Uterus (tissue), 2 donors: ENCODE measurements at regions not wholly inside any gene's neighbourhood (a gene's known extent, or its start where the extent isn't known, plus 50 kb on each side); places are given as distances from the start of the nearest gene placed in this dataset.

Source experiments
- CTCF ChIP-seq, 4 experiments: fragments of 200-600 bp in 2 of 4; fragments of 450-650 bp in 2 of 4; sonication (generic) in 2 of 4; IDR thresholded peaks; one replicate each; pipeline ENCODE4 v1.5.1; 2016 to 2019; ENCODE audit warnings: antibody characterized with exemption in 4 of 4, mild to moderate bottlenecking in 2 of 4, moderate library complexity in 1 of 4
- POLR2A ChIP-seq, 2 donors: fragments of 450-650 bp; IDR thresholded peaks; one replicate each; pipeline ENCODE4 v1.6.1; 2016; ENCODE audit warnings: antibody characterized with exemption in 2 of 2, mild to moderate bottlenecking in 1 of 2, moderate library complexity in 1 of 2

DNA sequence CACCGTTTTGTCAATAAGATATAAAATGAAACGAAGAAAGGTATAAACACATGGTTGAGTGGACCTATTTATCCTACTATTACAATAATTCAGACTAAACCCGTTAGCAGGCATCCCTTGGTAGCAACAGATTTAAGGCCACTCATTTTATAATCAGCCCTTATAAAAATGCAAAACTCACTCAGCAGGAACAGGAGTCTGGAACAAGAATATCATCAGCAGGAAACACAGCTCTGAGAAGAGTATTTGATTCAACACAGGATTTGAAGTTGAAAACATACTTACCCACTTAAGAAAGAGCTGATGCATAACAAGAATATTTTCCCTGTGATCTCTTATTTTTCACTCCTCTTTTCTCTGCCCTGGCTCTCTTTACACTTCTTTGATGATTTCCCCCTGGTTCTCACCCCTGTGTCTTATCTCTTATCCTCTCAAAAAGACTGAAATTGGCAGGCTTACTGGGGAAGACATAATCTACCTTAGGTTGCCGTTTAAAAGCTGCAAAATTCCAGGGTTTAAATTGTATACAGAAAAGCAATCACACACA lies 1722.7 kb downstream of the SLITRK5 start:
- TF ChIP-seq CTCF (IDR thresholded peaks at IDR 0.05) (no peak), POLR2A (IDR thresholded peaks at IDR 0.05) (no peak)
